H1 (cell line): ENCODE measurements at regions not wholly inside any gene's neighbourhood (a gene's known extent, or its start where the extent isn't known, plus 50 kb on each side); places are given as distances from the start of the nearest gene placed in this dataset.

Experiments used
- CTCF ChIA-PET: fragments of 300-600 bp; sonication (Branson Sonifier 250); formaldehyde crosslinking; loops from one replicate; lab custom pipeline; 2021; ENCODE audit not compliant: partially characterized antibody; lab: Charles Lee
- POLR2A ChIA-PET: fragments of 300-600 bp; sonication (Branson Sonifier 250); formaldehyde crosslinking; loops from one replicate; lab custom pipeline; 2021; ENCODE audit warnings: inconsistent platforms; ENCODE audit not compliant: partially characterized antibody; lab: Charles Lee
- DNase-seq, 2 experiments: peaks; one replicate each; pipeline versions ENCODE4 v3.0.0 to v3.0.0-alpha.2; 2010 to 2022; ENCODE audit warnings: low spot score in 2 of 2, low read depth in 1 of 2, mixed read lengths in 1 of 2
- FAIRE-seq: peaks from 2 replicates; lab custom pipeline; 2011; peaks lifted over from hg19 to GRCh38; lab: Jason Lieb, UNC
- H2AFZ ChIP-seq: 2 replicates; pipeline ENCODE4 v1.8.1; 2012; ENCODE audit warnings: low read length, inconsistent platforms
- H2AK5ac ChIP-seq: 2 replicates; pipeline ENCODE4 v1.6.1; 2013; ENCODE audit warnings: low read depth, low read length
- H2BK120ac ChIP-seq: replicated peaks from 2 replicates; pipeline ENCODE3; 2013; ENCODE audit warnings: low read depth, low read length, inconsistent platforms
- H2BK12ac ChIP-seq: 2 replicates; pipeline ENCODE4 v1.6.1; 2013; ENCODE audit warnings: low read depth, low read length
- H2BK15ac ChIP-seq: 2 replicates; pipeline ENCODE4 v1.6.1; 2013; ENCODE audit warnings: low read length
- H2BK20ac ChIP-seq: 2 replicates; pipeline ENCODE4 v1.6.1; 2013; ENCODE audit warnings: low read length
- H2BK5ac ChIP-seq: 2 replicates; pipeline ENCODE4 v1.6.1; 2013; ENCODE audit warnings: low read depth, low read length
- H3K14ac ChIP-seq: 2 replicates; pipeline ENCODE4 v1.6.1; 2013; ENCODE audit warnings: inconsistent platforms; ENCODE audit not compliant: insufficient read length
- H3K18ac ChIP-seq: 2 replicates; pipeline ENCODE4 v1.6.1; 2013; ENCODE audit warnings: low read length; ENCODE audit errors: extremely low read depth
- H3K23ac ChIP-seq: 2 replicates; pipeline ENCODE4 v1.6.1; 2013; ENCODE audit warnings: inconsistent platforms; ENCODE audit not compliant: insufficient read length
- H3K23me2 ChIP-seq: 2 replicates; pipeline ENCODE4 v1.6.1; 2013; ENCODE audit warnings: low read depth, low read length
- H3K27ac ChIP-seq: 2 replicates; pipeline ENCODE4 v1.6.1; 2011; ENCODE audit warnings: low read depth, low read length, inconsistent platforms
- H3K27me3 ChIP-seq, 4 experiments: replicated peaks in 1 of 4; 1 replicate in 1 of 4; 2 replicates in 3 of 4; pipeline versions ENCODE4 v1.6.1 to v1.8.1; 2011 to 2013; ENCODE audit warnings: low read length in 3 of 4, mild to moderate bottlenecking in 3 of 4, inconsistent platforms in 2 of 4, mixed read lengths in 2 of 4, moderate library complexity in 1 of 4; ENCODE audit not compliant: control insufficient read depth in 3 of 4, insufficient read depth in 3 of 4; ENCODE audit errors: extremely low read depth in 1 of 4
- H3K36me3 ChIP-seq, 4 experiments: 2 replicates each; pipeline versions ENCODE4 v1.6.1 to v1.8.1; 2011 to 2013; ENCODE audit warnings: mild to moderate bottlenecking in 4 of 4, low read length in 3 of 4, moderate library complexity in 2 of 4, control low read depth in 1 of 4, inconsistent platforms in 1 of 4; ENCODE audit not compliant: insufficient read depth in 4 of 4, control insufficient read depth in 2 of 4
- H3K4ac ChIP-seq: replicated peaks from 2 replicates; pipeline ENCODE3; 2013; ENCODE audit warnings: low read length, low read depth, mixed read lengths, inconsistent platforms; ENCODE audit not compliant: insufficient read length
- H3K4me1 ChIP-seq, 4 experiments: replicated peaks in 1 of 4; 1 replicate in 1 of 4; 2 replicates in 3 of 4; pipeline versions ENCODE4 v1.6.1 to v1.8.1; 2011 to 2013; ENCODE audit warnings: low read length in 3 of 4, inconsistent platforms in 2 of 4, mixed read lengths in 1 of 4; ENCODE audit not compliant: insufficient read depth in 4 of 4, control insufficient read depth in 3 of 4
- H3K4me2 ChIP-seq, 2 experiments: 2 replicates each; pipeline versions ENCODE4 v1.6.1 to v1.8.1; 2011 to 2013; ENCODE audit warnings: low read depth in 2 of 2, low read length in 2 of 2, control low read depth in 1 of 2, inconsistent platforms in 1 of 2, mild to moderate bottlenecking in 1 of 2; ENCODE audit not compliant: insufficient read depth in 1 of 2
- H3K4me3 ChIP-seq, 4 experiments: fragments of 200-600, 300-600 bp in 1 of 4; sonication (generic), shearing (Covaris generic), sonication (Bioruptor Twin) in 1 of 4; 2 replicates each; pipeline versions ENCODE4 v1.5.1 to v1.8.1; 2011 to 2016; ENCODE audit warnings: low read length in 4 of 4, low read depth in 3 of 4, control low read depth in 2 of 4, inconsistent platforms in 2 of 4, mild to moderate bottlenecking in 2 of 4, mixed read lengths in 1 of 4, moderate library complexity in 1 of 4; ENCODE audit not compliant: insufficient read depth in 2 of 4; ENCODE audit errors: extremely low read depth in 1 of 4
- H3K56ac ChIP-seq: replicated peaks from 2 replicates; pipeline ENCODE3; 2013; ENCODE audit warnings: low read depth, mild to moderate bottlenecking, mixed read lengths, low read length, inconsistent platforms; ENCODE audit not compliant: insufficient read length
- H3K79me1 ChIP-seq: 2 replicates; pipeline ENCODE4 v1.6.1; 2013; ENCODE audit warnings: low read depth, low read length, control low read depth
- H3K79me2 ChIP-seq, 2 experiments: 2 replicates each; pipeline versions ENCODE4 v1.6.1 to v1.8.1; 2012 to 2013; ENCODE audit warnings: low read length in 2 of 2, mild to moderate bottlenecking in 2 of 2, inconsistent platforms in 1 of 2; ENCODE audit not compliant: insufficient read depth in 2 of 2, control insufficient read depth in 1 of 2
- H3K9ac ChIP-seq, 4 experiments: replicated peaks in 1 of 4; 1 replicate in 1 of 4; 2 replicates in 3 of 4; pipeline versions ENCODE4 v1.6.1 to v1.8.1; 2011 to 2013; ENCODE audit warnings: low read depth in 3 of 4, low read length in 3 of 4, control low read depth in 2 of 4, mild to moderate bottlenecking in 2 of 4, moderate library complexity in 2 of 4, inconsistent platforms in 1 of 4; ENCODE audit errors: extremely low read depth in 1 of 4
- H3K9me3 ChIP-seq, 2 experiments: 2 replicates each; pipeline versions ENCODE4 v1.6.1 to v1.8.1; 2012 to 2013; ENCODE audit warnings: mild to moderate bottlenecking in 2 of 2, moderate library complexity in 2 of 2, control low read depth in 1 of 2, inconsistent platforms in 1 of 2, low read depth in 1 of 2, low read length in 1 of 2, mixed read lengths in 1 of 2; ENCODE audit not compliant: insufficient read depth in 2 of 2
- H4K20me1 ChIP-seq, 2 experiments: replicated peaks in 1 of 2; 2 replicates each; pipeline versions ENCODE3 to v1.8.1; 2011 to 2013; ENCODE audit warnings: inconsistent platforms in 2 of 2, low read length in 2 of 2, mild to moderate bottlenecking in 1 of 2; ENCODE audit not compliant: insufficient read depth in 2 of 2, control insufficient read depth in 1 of 2
- H4K5ac ChIP-seq: 2 replicates; pipeline ENCODE4 v1.6.1; 2013; ENCODE audit warnings: low read length, low read depth, mixed read lengths, inconsistent platforms; ENCODE audit not compliant: insufficient read length
- H4K8ac ChIP-seq: 2 replicates; pipeline ENCODE4 v1.8.0; 2013; ENCODE audit warnings: mild to moderate bottlenecking, moderate library complexity, low read length, inconsistent platforms; ENCODE audit not compliant: insufficient read depth; ENCODE audit errors: extremely low read depth
- H4K91ac ChIP-seq: replicated peaks from 2 replicates; pipeline ENCODE3; 2013; ENCODE audit warnings: low read length, mixed read lengths, inconsistent platforms; ENCODE audit not compliant: insufficient read length
- FOSL1 ChIP-seq: IDR thresholded peaks from 2 replicates; pipeline ENCODE4 v1.6.1; 2011; ENCODE audit warnings: mild to moderate bottlenecking, low read depth, low read length, moderate library complexity; ENCODE audit not compliant: insufficient read depth
- GTF2F1 ChIP-seq: IDR thresholded peaks from 2 replicates; pipeline ENCODE4 v1.6.1; 2012; ENCODE audit warnings: low read depth, low read length, improper control_type of control experiment, borderline replicate concordance
- WGBS, 2 experiments: shearing (Covaris generic) in 1 of 2; methylation state at CpG; one replicate each; pipeline versions ENCODE4 v1.1.6 to v1.1.7; 2013 to 2015; ENCODE audit warnings: low lambda C conversion rate in 2 of 2, mixed read lengths in 2 of 2, inconsistent platforms in 1 of 2, low coverage in 1 of 2, missing lambda C conversion rate in 1 of 2; ENCODE audit not compliant: insufficient replicate concordance in 2 of 2, insufficient coverage in 1 of 2, insufficient read length in 1 of 2; ENCODE audit errors: extremely low coverage in 1 of 2, missing lambda C conversion rate in 1 of 2; 5-methylcytosine and 5-hydroxymethylcytosine counted together

DNA sequence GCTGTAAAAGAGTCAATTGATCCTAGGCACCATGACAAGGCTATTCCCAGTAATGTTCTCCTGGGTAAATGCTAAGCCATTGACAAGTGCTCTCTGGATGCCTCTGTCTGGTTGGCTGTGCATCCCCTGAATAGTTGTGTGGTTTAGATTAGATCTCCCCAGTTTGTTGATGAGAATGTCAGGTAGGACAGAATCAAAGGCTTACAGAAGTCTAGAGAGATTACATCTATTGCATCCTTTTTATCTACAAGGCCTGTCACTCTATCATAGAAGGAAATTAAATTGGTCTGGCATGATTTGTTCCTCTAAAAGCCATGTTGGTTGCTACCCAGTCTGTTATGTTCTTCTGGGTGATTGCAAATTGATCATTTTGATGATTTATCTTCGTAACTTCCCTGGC lies 548.3 kb downstream of the GATA3 start:
- DNase-seq (no peak), FAIRE-seq (no peak)
- H3K18ac ChIP-seq: no peak overlapping the region
- H2BK20ac ChIP-seq: no peak overlapping the region
- no peak overlapping the region for H4K5ac ChIP-seq
- no peaks in the 10 kb centered on the region for H4K20me1 ChIP-seq
- no peak for TF ChIP-seq GTF2F1
- no peak for TF ChIP-seq FOSL1
- no peak overlapping the region for H2BK5ac ChIP-seq
- H3K9ac ChIP-seq: no peak overlapping the region
- H3K79me1 ChIP-seq: no peaks in the 10 kb centered on the region
- no peak overlapping the region for H3K56ac ChIP-seq
- H3K14ac ChIP-seq: no peak overlapping the region
- no peaks in the 10 kb centered on the region for H3K23me2 ChIP-seq
- H3K27ac ChIP-seq: no peak overlapping the region
- H2BK120ac ChIP-seq: no peak overlapping the region
- ChIA-PET CTCF (no interaction called here), POLR2A (no interaction called here)
- no peaks in the 10 kb centered on the region for H3K27me3 ChIP-seq
- H3K79me2 ChIP-seq: no peaks in the 10 kb centered on the region
- no peak overlapping the region for H3K23ac ChIP-seq
- no peak overlapping the region for H3K4me3 ChIP-seq
- H2BK12ac ChIP-seq: no peak overlapping the region
- H4K91ac ChIP-seq: no peak overlapping the region
- H3K4me2 ChIP-seq: no peak overlapping the region
- H4K8ac ChIP-seq: no peak overlapping the region
- 90% methylated on average over 1 of the region's 1 CpG; no CpG with 5 or more reads in 1 of the 2 experiments for WGBS, 2 experiments
- H2AK5ac ChIP-seq: no peak overlapping the region
- no peaks in the 10 kb centered on the region for H3K4me1 ChIP-seq
- no peaks in the 10 kb centered on the region for H3K36me3 ChIP-seq
- H3K9me3 ChIP-seq: 0 out of 4 replicates have a peak, but pooled peaks cover 0 to 6% of the 10 kb centered on the region in 2 experiments
- no peak overlapping the region for H3K4ac ChIP-seq
- no peak overlapping the region for H2AFZ ChIP-seq
- H2BK15ac ChIP-seq: no peak overlapping the region
